Neuronal stem cell (in vitro differentiated cells): ENCODE measurements at regions not wholly inside any gene's neighbourhood (a gene's known extent, or its start where the extent isn't known, plus 50 kb on each side); places are given as distances from the start of the nearest gene placed in this dataset.

Source experiments
- DNase-seq: peaks from one replicate; pipeline ENCODE4 v3.0.0-alpha.2; 2013; ENCODE audit warnings: low spot score
- H2AFZ ChIP-seq: one replicate; pipeline ENCODE4 v1.6.1; 2013; ENCODE audit warnings: mild to moderate bottlenecking, low read length, inconsistent platforms
- H2AK5ac ChIP-seq: 2 replicates; pipeline ENCODE4 v1.6.1; 2013; ENCODE audit warnings: low read depth, mild to moderate bottlenecking, inconsistent platforms, low read length, moderate library complexity, mixed read lengths
- H2BK120ac ChIP-seq: 2 replicates; pipeline ENCODE4 v1.6.1; 2013; ENCODE audit warnings: low read depth, mild to moderate bottlenecking, inconsistent platforms, low read length, moderate library complexity, mixed read lengths
- H2BK12ac ChIP-seq: one replicate; pipeline ENCODE4 v1.6.1; 2013; ENCODE audit warnings: low read length, inconsistent platforms
- H2BK15ac ChIP-seq: 2 replicates; pipeline ENCODE4 v1.6.1; 2013; ENCODE audit warnings: mild to moderate bottlenecking, low read length, inconsistent platforms, mixed read lengths
- H2BK5ac ChIP-seq: one replicate; pipeline ENCODE4 v1.6.1; 2013; ENCODE audit warnings: inconsistent platforms, mild to moderate bottlenecking, low read length, moderate library complexity
- H3K14ac ChIP-seq: one replicate; pipeline ENCODE4 v1.6.1; 2013; ENCODE audit warnings: low read length, inconsistent platforms
- H3K18ac ChIP-seq: 2 replicates; pipeline ENCODE4 v1.6.1; 2013; ENCODE audit warnings: low read length, inconsistent platforms
- H3K23ac ChIP-seq: 2 replicates; pipeline ENCODE4 v1.6.1; 2013; ENCODE audit warnings: low read depth, mild to moderate bottlenecking, mixed read lengths, low read length, inconsistent platforms; ENCODE audit not compliant: poor library complexity
- H3K27ac ChIP-seq: replicated peaks from 3 replicates; pipeline ENCODE4 v1.5.1; 2013; ENCODE audit warnings: low read length, inconsistent platforms
- H3K27me3 ChIP-seq, 3 experiments: 2 replicates each; pipeline ENCODE4 v1.6.1; 2013; ENCODE audit warnings: low read length in 3 of 3, mild to moderate bottlenecking in 2 of 3, inconsistent platforms in 1 of 3, low read depth in 1 of 3, mixed read lengths in 1 of 3, moderate library complexity in 1 of 3; ENCODE audit not compliant: control insufficient read depth in 3 of 3, insufficient read depth in 3 of 3
- H3K36me3 ChIP-seq, 2 donors: replicated peaks in 1 of 2; 2 replicates each; pipeline ENCODE4 v1.6.1; 2013; ENCODE audit warnings: low read length in 2 of 2; ENCODE audit not compliant: control insufficient read depth in 2 of 2, insufficient read depth in 2 of 2
- H3K4ac ChIP-seq: 2 replicates; pipeline ENCODE4 v1.6.1; 2013; ENCODE audit warnings: inconsistent platforms, mild to moderate bottlenecking, low read length, moderate library complexity
- H3K4me1 ChIP-seq, 2 donors: 1 replicate in 1 of 2; 2 replicates in 1 of 2; pipeline ENCODE4 v1.6.1; 2013; ENCODE audit warnings: low read length in 2 of 2, low read depth in 1 of 2; ENCODE audit not compliant: control insufficient read depth in 2 of 2, insufficient read depth in 1 of 2
- H3K4me2 ChIP-seq: one replicate; pipeline ENCODE4 v1.6.1; 2013; ENCODE audit warnings: mild to moderate bottlenecking, low read length, inconsistent platforms; ENCODE audit not compliant: insufficient read depth, poor library complexity, severe bottlenecking
- H3K4me3 ChIP-seq, 2 donors: 2 replicates each; pipeline ENCODE4 v1.5.1; 2013; ENCODE audit warnings: low read length in 2 of 2, mild to moderate bottlenecking in 2 of 2, inconsistent platforms in 1 of 2, moderate library complexity in 1 of 2
- H3K79me1 ChIP-seq: one replicate; pipeline ENCODE4 v1.6.1; 2013; ENCODE audit warnings: low read depth, mild to moderate bottlenecking, inconsistent platforms, low read length, moderate library complexity
- H3K9ac ChIP-seq: one replicate; pipeline ENCODE4 v1.6.1; 2013; ENCODE audit warnings: mild to moderate bottlenecking, low read depth, low read length, inconsistent platforms; ENCODE audit not compliant: poor library complexity
- H3K9me3 ChIP-seq, 2 donors: replicated peaks in 1 of 2; 2 replicates each; pipeline versions ENCODE3 to v1.6.1; 2013; ENCODE audit warnings: low read length in 2 of 2, mild to moderate bottlenecking in 2 of 2, inconsistent platforms in 1 of 2, low read depth in 1 of 2, mixed read lengths in 1 of 2, moderate library complexity in 1 of 2; ENCODE audit not compliant: control insufficient read depth in 2 of 2, insufficient read depth in 1 of 2
- H4K8ac ChIP-seq: one replicate; pipeline ENCODE4 v1.6.1; 2013; ENCODE audit warnings: low read depth, mild to moderate bottlenecking, inconsistent platforms, low read length, moderate library complexity
- H4K91ac ChIP-seq: one replicate; pipeline ENCODE4 v1.6.1; 2013; ENCODE audit warnings: low read length, low read depth, mild to moderate bottlenecking, inconsistent platforms; ENCODE audit not compliant: poor library complexity
- WGBS, 2 donors: extraction: QIAGEN DNeasy Blood & Tissue Kit; methylation state at CpG; one replicate each; pipeline ENCODE4 v1.1.7; 2013; ENCODE audit warnings: missing lambda C conversion rate in 2 of 2, mixed read lengths in 1 of 2; ENCODE audit not compliant: insufficient read length in 2 of 2, insufficient replicate concordance in 1 of 2; ENCODE audit errors: extremely low coverage in 2 of 2; 5-methylcytosine and 5-hydroxymethylcytosine counted together

GRCh38 chr13:74889321-74889720, 592.6 kb downstream of the TBC1D4 start:
- no peak overlapping the region for H4K91ac ChIP-seq
- H3K9me3 ChIP-seq: no peaks in the 10 kb centered on the region
- no peak overlapping the region for H3K4me2 ChIP-seq
- no peak overlapping the region for H2BK5ac ChIP-seq
- H3K79me1 ChIP-seq: no peaks in the 10 kb centered on the region
- H3K27me3 ChIP-seq: no peaks in the 10 kb centered on the region
- H3K18ac ChIP-seq: no peak overlapping the region
- H3K4me3 ChIP-seq: no peak overlapping the region
- no peaks in the 10 kb centered on the region for H3K4me1 ChIP-seq
- no peak overlapping the region for H3K14ac ChIP-seq
- no peak overlapping the region for H3K23ac ChIP-seq
- H2AFZ ChIP-seq: no peak overlapping the region
- H2BK12ac ChIP-seq: no peak overlapping the region
- no peak overlapping the region for H2BK120ac ChIP-seq
- no peak overlapping the region for H2BK15ac ChIP-seq
- no peak for DNase-seq
- H4K8ac ChIP-seq: no peak overlapping the region
- no peak overlapping the region for H3K27ac ChIP-seq
- H3K4ac ChIP-seq: no peak overlapping the region
- no peak overlapping the region for H2AK5ac ChIP-seq
- H3K9ac ChIP-seq: no peak overlapping the region
- H3K36me3 ChIP-seq: no peaks in the 10 kb centered on the region

DNA sequence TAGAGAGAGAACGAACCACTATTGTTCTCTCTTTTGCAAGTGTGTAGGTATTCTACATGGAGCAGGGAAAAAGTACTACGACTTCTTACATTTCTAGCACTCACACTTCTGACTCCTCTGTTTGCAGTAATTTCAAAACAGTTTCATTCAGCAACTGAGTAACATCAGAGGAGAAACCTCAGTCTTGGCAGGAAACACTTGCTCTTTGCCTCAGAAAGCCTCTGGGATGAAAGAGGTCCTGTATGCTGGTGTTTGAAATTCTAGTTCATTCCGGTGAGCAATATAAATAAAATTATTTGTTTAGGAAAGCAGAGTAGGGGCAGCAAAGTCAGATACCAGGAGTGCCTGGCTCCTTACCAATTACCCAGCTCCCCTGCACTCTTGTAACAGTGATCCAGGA, 595.5 kb downstream of the TBC1D4 start:
- no peak overlapping the region for H3K23ac ChIP-seq
- H3K9ac ChIP-seq: no peak overlapping the region
- H2BK120ac ChIP-seq: no peak overlapping the region
- DNase-seq: no peak
- WGBS, 2 donors: no CpG with 5 or more reads among the region's 3 CpGs
- peak overlapping the region; percentile 64 for H2AFZ ChIP-seq
- no peak overlapping the region for H2BK12ac ChIP-seq
- no peak overlapping the region for H3K18ac ChIP-seq
- no peaks in the 10 kb centered on the region for H3K36me3 ChIP-seq
- no peak overlapping the region for H3K4ac ChIP-seq
- H2AK5ac ChIP-seq: no peak overlapping the region
- H3K4me2 ChIP-seq: no peak overlapping the region
- no peaks in the 10 kb centered on the region for H3K79me1 ChIP-seq
- no peaks in the 10 kb centered on the region for H3K4me1 ChIP-seq
- H2BK15ac ChIP-seq: no peak overlapping the region
- H2BK5ac ChIP-seq: no peak overlapping the region
- H3K27ac ChIP-seq: no peak overlapping the region
- H3K27me3 ChIP-seq: no peaks in the 10 kb centered on the region
- H3K14ac ChIP-seq: no peak overlapping the region
- no peak overlapping the region for H4K8ac ChIP-seq
- H3K4me3 ChIP-seq: no peak overlapping the region
- no peak overlapping the region for H4K91ac ChIP-seq
- peaks cover 0 to 2% of the 10 kb centered on the region in 2 donors for H3K9me3 ChIP-seq

DNA sequence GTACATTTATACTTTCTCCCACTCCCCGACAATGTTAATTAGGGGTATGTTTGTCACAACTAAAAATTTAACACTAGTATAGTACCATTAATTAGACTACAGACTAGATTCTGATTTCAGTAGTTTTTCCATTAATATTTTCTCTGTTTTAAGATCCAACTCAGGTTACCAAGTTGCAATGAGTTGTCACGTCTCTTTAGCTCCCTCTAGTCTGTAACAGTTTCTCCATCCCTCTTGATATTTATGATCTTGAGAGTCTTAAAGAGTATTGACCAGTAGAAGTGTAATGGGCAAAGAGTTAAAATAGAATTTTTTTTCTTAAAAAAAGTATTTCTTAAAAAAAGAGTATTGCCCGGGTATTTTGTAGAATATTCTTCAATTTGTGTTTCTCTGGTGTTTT, 598.1 kb downstream of the TBC1D4 start:
- Histone ChIP-seq H3K9me3 (peaks cover 2 to 15% of the 10 kb centered on the region in 2 donors), H3K23ac (no peak overlapping the region), H3K27ac (no peak overlapping the region), H2BK120ac (no peak overlapping the region), H3K4me2 (no peak overlapping the region), H3K79me1 (no peaks in the 10 kb centered on the region), H3K4me1 (no peaks in the 10 kb centered on the region), H2AFZ (no peak overlapping the region), H3K36me3 (no peaks in the 10 kb centered on the region), H3K14ac (no peak overlapping the region), H3K27me3 (no peaks in the 10 kb centered on the region), H3K4ac (no peak overlapping the region), H3K4me3 (no peak overlapping the region), H3K9ac (no peak overlapping the region), H2BK12ac (no peak overlapping the region), H2BK15ac (no peak overlapping the region), H3K18ac (no peak overlapping the region), H4K91ac (no peak overlapping the region), H2BK5ac (no peak overlapping the region), H4K8ac (no peak overlapping the region), H2AK5ac (no peak overlapping the region)
- no peak for DNase-seq
- no CpG with 5 or more reads among the region's 3 CpGs for WGBS, 2 donors

DNA sequence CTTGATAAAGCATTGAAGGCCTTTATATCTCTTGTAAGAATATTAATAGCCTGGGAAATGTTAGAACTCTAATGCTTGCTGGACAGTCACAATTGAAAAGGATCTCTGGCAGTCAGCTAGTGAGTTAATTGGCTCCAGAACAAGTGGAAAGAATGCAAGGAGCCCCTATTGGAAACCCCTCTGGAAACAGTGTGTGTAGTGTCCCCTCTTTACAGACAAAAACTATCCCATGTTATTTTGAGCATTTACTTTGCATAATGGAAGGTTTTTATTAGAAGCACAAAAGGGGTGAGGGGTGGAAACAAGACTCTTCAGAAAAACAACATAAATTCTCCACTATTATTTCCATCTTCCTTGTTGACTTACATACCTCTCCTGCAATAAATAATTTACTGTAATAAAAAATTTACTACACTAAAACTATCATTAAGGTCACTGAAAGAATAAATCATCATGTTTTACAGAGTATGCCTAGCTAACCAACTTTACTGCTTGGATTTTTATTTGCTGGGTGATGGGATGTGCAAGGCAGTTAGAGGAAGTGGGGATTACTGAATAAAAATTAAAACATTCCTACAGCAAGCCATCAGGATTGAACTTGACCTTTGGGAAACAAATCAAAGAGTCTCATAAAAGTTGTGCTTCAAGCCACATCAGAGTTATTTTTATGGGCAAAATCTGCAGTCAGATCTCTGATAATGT, 610.4 kb downstream of the TBC1D4 start:
- Histone ChIP-seq H2BK12ac (no peak overlapping the region), H3K36me3 (no peaks in the 10 kb centered on the region), H3K4me2 (no peak overlapping the region), H3K79me1 (no peaks in the 10 kb centered on the region), H2BK15ac (no peak overlapping the region), H2AK5ac (no peak overlapping the region), H3K4me3 (no peak overlapping the region), H3K9me3 (peaks cover 0 to 33% of the 10 kb centered on the region in 2 donors), H3K27ac (no peak overlapping the region), H4K8ac (no peak overlapping the region), H3K4me1 (peaks cover 0 to 5% of the 10 kb centered on the region in 2 donors), H3K27me3 (no peaks in the 10 kb centered on the region), H3K14ac (no peak overlapping the region), H2BK120ac (no peak overlapping the region), H3K18ac (no peak overlapping the region), H3K4ac (no peak overlapping the region), H2AFZ (peak overlapping the region; percentile 55), H3K23ac (no peak overlapping the region), H2BK5ac (no peak overlapping the region), H4K91ac (no peak overlapping the region), H3K9ac (no peak overlapping the region)
- DNase-seq: no peak
